T-helper 1 cell treated with Interleukin-12 subunit alpha and Interleukin-12 subunit beta and Interleukin-4 antibody, amounts not matched to agents 30 ng/mL and 1 ng/mL, for 36 hours (primary cell): ENCODE measurements at regions not wholly inside any gene's neighbourhood (a gene's known extent, or its start where the extent isn't known, plus 50 kb on each side); places are given as distances from the start of the nearest gene placed in this dataset.

Source experiments
- intact Hi-C: fragments of 100-400 bp; cut with micrococcal nuclease; formaldehyde crosslinking; loops from one replicate; pipeline ENCODE4 v1.15.1; 2024

- intact Hi-C loops, result no loop called here
Observed at GRCh38 chr2:226017107-226017506, 617.6 kb downstream of the NYAP2 start.

DNA sequence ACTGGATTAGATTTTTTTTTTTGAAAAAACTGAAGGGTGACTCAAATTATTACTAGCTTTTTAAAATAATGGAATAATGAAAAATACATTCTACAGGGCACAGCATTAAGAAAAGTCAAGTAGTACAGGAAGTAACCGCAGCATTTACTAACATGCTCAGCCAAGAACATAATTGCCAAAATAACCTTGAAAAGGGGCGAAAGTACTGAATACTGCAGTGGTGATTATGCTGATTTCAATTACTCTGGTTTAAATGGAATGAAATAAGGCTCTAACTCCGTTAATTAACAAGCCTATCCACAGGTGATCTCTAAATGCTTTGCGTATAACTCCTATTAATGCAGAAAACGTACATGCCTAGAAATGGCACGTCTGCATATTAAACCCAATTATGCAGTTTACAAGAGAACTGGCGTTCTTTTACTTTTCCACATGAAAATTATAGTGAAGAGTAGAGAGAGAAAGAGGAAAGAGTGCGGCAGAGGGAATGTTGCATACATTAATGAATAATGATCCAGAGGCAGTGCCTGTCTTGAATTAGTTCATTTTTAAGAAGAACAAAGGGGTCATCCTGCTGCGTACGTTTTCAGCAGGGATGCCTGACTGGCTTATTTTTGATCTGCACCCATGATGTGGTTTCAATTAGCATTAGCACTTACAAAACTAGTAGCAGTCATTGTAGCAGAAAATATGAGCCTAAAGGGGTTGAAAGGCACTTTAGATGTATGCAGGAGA, 612.4 kb downstream of the NYAP2 start:
- intact Hi-C loops, result no loop called here

DNA sequence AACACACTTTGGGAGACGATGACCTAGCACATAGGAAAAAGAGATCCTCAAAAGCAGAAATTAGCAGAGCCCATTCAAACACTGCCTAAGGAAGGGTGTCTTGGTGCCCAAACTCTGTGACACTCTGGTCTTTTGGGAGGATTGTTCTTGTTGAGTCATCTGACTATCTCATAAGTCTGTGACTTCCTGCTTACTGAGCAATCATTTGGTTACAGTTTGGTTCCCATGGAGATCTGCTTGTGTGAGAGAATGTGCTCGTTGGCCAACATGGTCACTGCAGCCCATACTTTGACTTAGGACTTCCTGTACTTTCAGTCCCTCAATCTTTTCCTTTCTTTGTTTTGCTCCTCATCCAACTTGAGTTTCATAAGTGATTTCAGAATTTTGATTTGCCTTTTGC, 602.9 kb downstream of the NYAP2 start:
- intact Hi-C loops, result no loop called here

- intact Hi-C loops, result no loop called here
Observed at GRCh38 chr2:226001716-226002115, 602.2 kb downstream of the NYAP2 start.

DNA sequence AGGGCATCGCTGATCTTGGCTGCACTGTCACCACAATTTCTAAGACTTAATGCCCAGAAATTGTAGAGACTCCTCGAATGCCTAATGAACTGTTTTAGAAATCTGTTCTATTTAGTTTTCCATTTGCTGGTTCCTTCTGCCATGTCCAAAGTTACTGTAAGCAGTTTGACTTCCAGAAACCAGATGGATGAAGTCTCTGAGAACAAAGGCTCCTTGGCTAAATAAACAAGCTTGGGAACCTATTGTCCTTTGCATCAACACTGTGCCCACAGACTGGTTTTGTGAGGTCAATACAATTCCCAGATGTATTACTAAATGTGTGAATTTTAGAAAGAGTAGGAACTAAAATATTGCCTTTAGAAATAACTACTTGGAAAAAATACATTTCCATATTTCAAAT, 600.2 kb downstream of the NYAP2 start:
- intact Hi-C loops, result no loop called here

DNA sequence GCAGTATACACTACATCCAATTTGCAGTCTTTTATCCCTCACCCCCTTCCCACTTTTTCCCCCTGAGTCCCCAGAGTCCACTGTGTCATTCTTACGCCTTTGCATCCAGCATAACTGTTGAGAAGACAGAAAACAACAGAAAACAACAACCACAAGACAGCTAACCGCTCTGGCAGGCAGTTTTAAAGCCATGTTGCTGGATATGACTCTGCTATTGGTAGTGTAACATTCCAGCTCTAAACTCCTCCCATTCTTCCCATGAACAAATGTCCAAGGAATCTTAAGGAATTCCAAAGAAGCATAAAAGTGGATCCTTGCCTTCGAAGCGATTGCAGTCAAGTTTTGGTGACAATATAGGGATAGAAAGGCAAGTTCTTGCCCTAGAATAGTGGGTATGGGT, 599.1 kb downstream of the NYAP2 start:
- intact Hi-C loops, result no loop called here

GRCh38 chr2:225998116-225998515, 598.6 kb downstream of the NYAP2 start:
- intact Hi-C loops, result no loop called here

- intact Hi-C loops, result no loop called here
Observed at GRCh38 chr2:225996462-225996828, 596.9 kb downstream of the NYAP2 start.

DNA sequence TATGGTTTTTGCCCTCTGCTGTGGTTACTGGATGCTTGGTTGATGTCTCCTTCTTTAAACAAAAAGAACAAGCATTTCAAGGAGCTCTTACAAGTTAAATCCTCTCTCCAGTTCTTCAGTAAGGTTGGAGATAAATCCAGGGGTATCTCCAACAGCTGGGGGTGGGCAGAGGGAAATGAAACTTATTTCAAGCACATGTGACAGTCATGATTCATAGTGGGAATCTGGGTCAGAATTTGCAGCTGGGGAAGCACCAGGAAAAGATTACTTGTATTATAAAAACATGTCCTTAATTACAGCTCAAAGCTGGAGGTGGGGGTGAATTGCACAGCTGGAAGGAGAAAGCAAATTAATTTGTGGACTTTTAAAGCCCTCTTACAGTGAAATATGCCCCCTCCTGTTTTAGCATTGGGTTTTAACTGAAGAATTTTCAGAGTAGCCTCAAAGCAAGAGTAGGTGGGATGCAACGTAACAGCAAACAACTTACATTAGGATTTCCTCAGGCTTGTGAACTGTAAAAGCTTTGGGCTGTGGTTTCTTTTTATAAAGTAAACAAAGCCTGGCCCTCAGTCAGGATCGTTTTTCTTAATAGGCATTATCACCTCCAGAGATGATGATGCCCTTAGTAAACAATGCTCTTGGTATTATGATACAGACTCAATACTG, 596.4 kb downstream of the NYAP2 start:
- intact Hi-C loops, result no loop called here

DNA sequence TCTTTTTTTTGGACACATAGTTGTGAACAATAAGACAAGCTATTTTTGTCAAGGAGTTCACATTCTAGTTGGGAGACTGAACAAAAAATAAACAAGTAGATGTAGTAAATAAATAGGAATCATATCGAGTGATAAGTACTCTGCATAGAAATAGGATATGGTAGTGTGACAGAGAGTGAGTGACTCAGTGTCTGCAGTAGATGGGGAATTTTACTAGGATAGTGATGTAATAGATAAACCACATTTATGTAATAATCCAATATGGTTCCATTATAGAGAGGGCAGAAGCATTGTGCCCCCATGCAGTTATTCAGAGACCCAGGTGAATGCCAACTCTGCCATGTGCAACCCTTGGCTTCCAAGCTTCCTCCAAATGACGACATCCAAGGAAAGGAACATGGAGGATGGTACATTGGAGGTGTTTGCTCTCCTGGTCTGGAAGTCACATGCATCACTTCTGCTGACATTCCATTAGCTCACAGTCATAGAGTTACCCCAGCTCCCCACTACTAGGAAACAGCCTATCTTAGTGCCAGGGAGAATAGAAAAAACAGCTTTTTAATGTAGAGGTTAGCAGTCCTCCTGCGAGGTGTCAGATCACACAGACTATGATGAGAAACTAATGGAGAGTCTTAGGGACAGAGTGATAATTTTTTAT, 595.4 kb downstream of the NYAP2 start:
- intact Hi-C loops, result loop anchor here (5.0 kb wide), 1 partner anchor 328 kb away; no protein-coding TSS in a partner anchor

DNA sequence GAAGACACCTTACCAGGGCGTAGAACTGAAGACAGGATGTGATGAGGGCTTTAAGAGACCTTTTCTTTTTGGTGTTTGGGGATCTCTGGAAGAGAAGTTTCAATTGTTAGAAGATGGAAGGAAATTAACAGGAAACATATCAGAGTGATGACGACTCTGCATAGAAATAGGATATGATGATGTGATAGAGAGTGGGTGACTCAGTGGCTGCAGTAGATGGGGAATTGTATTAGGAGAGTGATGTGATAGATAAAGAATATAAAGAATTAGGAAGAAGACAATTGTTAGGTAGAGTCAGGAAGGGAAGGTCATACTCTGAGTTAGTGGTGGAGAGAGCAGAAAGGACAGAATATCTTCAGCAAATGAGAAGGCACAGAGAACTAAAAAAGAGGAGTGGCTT, 593.9 kb downstream of the NYAP2 start:
- intact Hi-C loops, result loop anchor here (5.0 kb wide), 1 partner anchor 326 kb away; no protein-coding TSS in a partner anchor

DNA sequence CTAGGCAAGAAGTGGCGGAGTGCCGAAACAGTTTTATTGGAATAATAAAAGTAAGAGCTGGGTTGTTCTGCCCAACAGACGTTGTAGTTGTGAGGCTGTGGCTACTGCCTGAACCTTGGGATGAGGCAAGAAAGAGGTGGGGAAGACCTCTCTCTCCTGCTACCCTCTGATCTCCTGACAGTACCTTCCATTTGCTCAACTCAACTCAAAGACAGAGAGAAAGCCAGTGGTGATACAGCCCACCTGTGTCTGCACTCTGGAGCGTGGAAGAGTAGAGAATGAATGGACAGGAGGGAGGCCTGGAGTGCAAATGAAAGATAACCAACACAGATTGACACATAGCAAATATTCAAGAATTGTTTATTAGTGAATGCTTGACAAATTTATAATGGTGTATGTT, 590.3 kb downstream of the NYAP2 start:
- intact Hi-C loops, result loop anchor here (1.0 to 10.0 kb wide), 6 partner anchors 323 to 935 kb away; partner anchors contain the start of gene RHBDD1

GRCh38 chr2:225980372-225980771, 580.9 kb downstream of the NYAP2 start:
- intact Hi-C loops, result loop anchor here (10.0 kb wide), 2 partner anchors 444 to 926 kb away; no protein-coding TSS in a partner anchor

- intact Hi-C loops, result no loop called here
Observed at GRCh38 chr2:225971433-225971832, 571.9 kb downstream of the NYAP2 start.

DNA sequence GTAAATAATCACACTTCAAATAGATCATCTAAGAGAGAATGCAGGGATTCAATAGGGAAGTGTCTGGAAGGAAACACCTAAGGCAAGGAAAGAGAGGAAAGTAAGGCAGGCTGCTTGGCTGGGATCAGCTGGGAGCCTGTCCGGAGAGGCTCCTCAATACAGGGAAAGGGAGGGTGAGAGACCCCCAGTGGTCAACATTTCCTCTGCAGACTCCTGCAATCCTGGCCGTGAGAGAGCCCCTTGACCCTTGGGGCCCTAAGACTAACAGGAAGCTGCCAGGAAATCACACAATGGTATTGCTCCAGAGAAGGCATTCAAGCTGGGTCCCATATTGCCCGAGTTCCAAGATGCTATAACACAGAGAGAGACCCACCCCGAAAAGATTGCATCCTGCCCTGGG, 549.4 kb downstream of the NYAP2 start:
- intact Hi-C loops, result no loop called here

DNA sequence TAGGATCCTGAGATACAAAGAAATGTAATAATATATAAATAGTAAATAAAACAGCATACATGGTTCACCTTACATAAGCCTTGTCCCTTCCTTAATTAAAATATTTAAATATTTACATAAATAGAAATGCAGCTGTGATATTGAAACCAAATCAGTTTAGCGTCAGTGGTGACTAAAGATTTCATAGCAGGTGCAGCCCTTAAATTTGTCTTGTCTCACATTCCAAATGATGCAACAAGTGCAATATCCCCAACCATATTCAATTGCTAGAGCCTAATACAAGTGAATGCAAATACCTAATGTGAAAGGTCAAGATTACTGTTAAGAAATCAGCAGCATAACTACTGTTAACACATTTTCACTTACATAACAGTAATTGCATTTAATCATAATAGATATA, 539.5 kb downstream of the NYAP2 start:
- intact Hi-C loops, result no loop called here

GRCh38 chr2:225937625-225938187, 538.2 kb downstream of the NYAP2 start:
- intact Hi-C loops, result no loop called here

- intact Hi-C loops, result no loop called here
Observed at GRCh38 chr2:225932811-225933413, 533.4 kb downstream of the NYAP2 start.

- intact Hi-C loops, result no loop called here
Observed at GRCh38 chr2:225930687-225931086, 531.2 kb downstream of the NYAP2 start.

DNA sequence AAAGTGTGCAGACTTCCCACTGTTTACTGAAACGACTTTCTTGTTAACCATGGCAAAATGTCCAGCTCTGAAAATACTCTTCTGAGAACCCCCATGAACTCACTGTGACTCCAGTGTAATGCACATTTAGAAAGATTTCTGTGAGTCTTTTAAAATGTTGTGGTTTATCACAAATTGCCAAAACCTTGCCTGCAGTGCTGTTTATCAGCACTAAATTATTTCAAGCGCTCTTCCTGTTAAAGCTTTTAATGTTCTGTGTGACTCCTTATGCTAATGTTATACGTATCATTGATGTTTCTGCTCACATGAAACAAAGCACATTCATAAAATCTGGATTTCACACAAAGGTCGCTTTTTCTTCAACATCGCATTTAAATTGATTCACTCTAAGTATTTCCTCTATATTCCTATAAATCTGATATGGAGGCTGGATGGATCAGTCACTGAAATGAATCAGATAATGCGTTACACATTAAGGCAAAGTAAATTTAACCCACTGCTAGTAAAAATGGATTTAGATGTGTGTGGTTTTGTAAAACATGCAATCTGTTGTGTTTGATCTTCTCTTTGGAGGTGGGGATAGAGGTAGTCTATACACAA, 521.2 kb downstream of the NYAP2 start:
- intact Hi-C loops, result no loop called here

GRCh38 chr2:225916692-225917091, 517.2 kb downstream of the NYAP2 start:
- intact Hi-C loops, result no loop called here
